Fibroblast of villous mesenchyme (primary cell): ENCODE measurements at regions not wholly inside any gene's neighbourhood (a gene's known extent, or its start where the extent isn't known, plus 50 kb on each side); places are given as distances from the start of the nearest gene placed in this dataset.
"Not testable (repeated sequence)": the region's sequence is repeated elsewhere in the genome, so short reads cannot be mapped to it uniquely, and the experiment has no call there.

Source experiments
- DNase-seq: peaks from one replicate; pipeline ENCODE4 v3.0.0-alpha.2; 2010; ENCODE audit warnings: low read depth
- H3K4me3 ChIP-seq: 2 replicates; pipeline ENCODE4 v1.5.1; 2011; ENCODE audit warnings: low read depth, mild to moderate bottlenecking, low read length
- CTCF ChIP-seq: IDR thresholded peaks from 2 replicates; pipeline ENCODE4 v1.5.1; 2012; ENCODE audit warnings: low read depth, mild to moderate bottlenecking, low read length; ENCODE audit not compliant: insufficient read depth

DNA sequence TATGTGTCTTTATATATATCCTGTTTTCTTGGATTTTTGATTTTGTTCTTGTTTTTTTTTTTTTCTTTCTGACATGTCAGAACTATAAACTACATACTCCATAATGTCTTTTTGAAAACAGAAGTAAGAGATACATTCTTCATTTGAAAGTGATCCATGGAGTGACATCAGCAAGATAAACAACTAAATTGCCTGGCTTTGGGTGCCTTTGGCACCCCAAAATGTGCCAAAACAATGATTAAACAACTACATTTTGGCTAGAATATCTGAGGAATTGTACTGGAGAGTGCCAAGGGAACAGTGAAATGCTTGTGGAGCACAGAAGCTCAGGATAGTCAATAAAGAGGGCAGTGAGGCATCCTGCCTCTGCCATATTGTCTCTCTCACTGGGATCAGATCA, 766.1 kb upstream of the ANO3 start:
- H3K4me3 ChIP-seq: no peak overlapping the region
- DNase-seq: no peak
- no peak for TF ChIP-seq CTCF

- peak; percentile 4 for DNase-seq
- no peak overlapping the region for H3K4me3 ChIP-seq
- TF ChIP-seq CTCF: no peak
These were observed 765.4 kb upstream of the ANO3 start for GRCh38 chr11:25566298-25567200.

GRCh38 chr11:25576320-25576719, 755.6 kb upstream of the ANO3 start:
- no peak for TF ChIP-seq CTCF
- H3K4me3 ChIP-seq: no peak overlapping the region
- no peak for DNase-seq

GRCh38 chr11:25579554-25579953, 752.4 kb upstream of the ANO3 start:
- not testable (repeated sequence) for DNase-seq, H3K4me3 ChIP-seq

DNA sequence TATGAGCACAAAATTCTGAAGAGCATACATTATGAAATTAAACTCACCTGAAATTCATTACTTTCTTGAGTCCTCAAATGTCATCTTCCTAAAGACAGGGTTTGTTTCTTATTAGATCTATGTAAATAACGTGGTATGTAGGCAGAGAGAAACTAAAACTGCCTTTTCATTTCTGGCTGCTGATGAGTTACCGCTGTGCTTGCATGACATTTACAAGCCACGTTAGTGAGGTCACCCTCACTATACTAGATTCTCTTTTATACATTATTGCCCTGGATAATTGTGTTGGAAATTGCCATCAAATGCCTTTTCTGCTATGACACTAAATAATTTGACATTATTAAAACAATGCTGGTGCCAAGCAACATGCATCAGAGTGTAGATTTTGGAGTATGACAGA, 748.3 kb upstream of the ANO3 start:
- no peak for TF ChIP-seq CTCF
- H3K4me3 ChIP-seq: no peak overlapping the region
- DNase-seq: no peak

- no peak for DNase-seq
- no peak overlapping the region for H3K4me3 ChIP-seq
These were observed 744.4 kb upstream of the ANO3 start for GRCh38 chr11:25587496-25587895.

DNA sequence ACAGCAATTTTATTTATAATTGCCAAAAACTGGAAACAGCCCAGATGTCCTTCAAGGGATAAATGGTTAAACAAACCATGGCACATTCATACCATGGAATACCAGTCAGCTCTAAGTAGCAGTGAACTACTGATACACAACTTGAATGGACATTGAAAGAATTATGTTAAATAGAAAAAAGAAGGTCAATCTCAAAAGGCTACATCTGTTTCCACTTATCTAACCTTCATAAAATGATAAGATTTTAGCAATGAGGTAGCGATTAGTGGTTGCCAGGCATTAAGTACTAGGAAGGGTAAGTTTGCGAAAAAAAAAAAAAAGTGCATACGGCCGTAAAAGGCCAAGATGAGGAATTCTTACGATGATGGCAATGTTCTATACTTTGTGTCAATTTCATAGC, 738.7 kb upstream of the ANO3 start:
- no peak for TF ChIP-seq CTCF
- DNase-seq: no peak
- H3K4me3 ChIP-seq: no peak overlapping the region

More at GRCh38 chr11:25587496-25587895, 744.4 kb upstream of the ANO3 start:
- no peak for TF ChIP-seq CTCF
